MM.1S (cell line): ENCODE measurements at regions not wholly inside any gene's neighbourhood (a gene's known extent, or its start where the extent isn't known, plus 50 kb on each side); places are given as distances from the start of the nearest gene placed in this dataset.

Experiments
- CTCF ChIP-seq: fragments of 300-600 bp; sonication (generic); IDR thresholded peaks from 2 replicates; pipeline ENCODE4 v1.5.1; 2016; ENCODE audit warnings: antibody characterized with exemption, low read length, mixed read lengths
- EZH2 ChIP-seq: fragments of 300-600 bp; sonication (generic); optimal IDR thresholded peaks from 2 replicates; pipeline ENCODE3; 2017; ENCODE audit warnings: low read depth, mild to moderate bottlenecking, antibody characterized with exemption, low read length, mixed read lengths
- EZH2phosphoT487 ChIP-seq: fragments of 300-600 bp; sonication (generic); IDR thresholded peaks from 2 replicates; pipeline ENCODE4 v1.6.1; 2018; ENCODE audit warnings: antibody characterized with exemption, low read length

- TF ChIP-seq EZH2 (no peak), CTCF (no peak), EZH2phosphoT487 (no peak)
These were observed 1373.7 kb downstream of the LRFN5 start for GRCh38 chr14:42980419-42980818.
